ENCODE measurements at regions not wholly inside any gene's neighbourhood (a gene's known extent, or its start where the extent isn't known, plus 50 kb on each side); places are given as distances from the start of the nearest gene placed in this dataset.

GRCh38 chr18:41513438-41513837, 441.6 kb upstream of the PIK3C3 start:
- DNase-seq (ENCODE audit: unreplicated experiment) = no peak
- Mint-ChIP-seq H3K27ac (ENCODE audit: low read depth, unreplicated experiment) (no peak overlapping the region), H3K36me3 (ENCODE audit: insufficient read depth, unreplicated experiment) (no peaks in the 10 kb centered on the region), H3K4me1 (ENCODE audit: insufficient read depth, unreplicated experiment) (peaks cover 3% of the 10 kb centered on the region), H3K27me3 (ENCODE audit: insufficient read depth, unreplicated experiment) (peaks cover 34% of the 10 kb centered on the region), H3K9me3 (ENCODE audit: unreplicated experiment) (no peaks in the 10 kb centered on the region), H3K4me3 (ENCODE audit: unreplicated experiment) (no peak overlapping the region)
- ChIA-PET POLR2A (no interaction called here), CTCF (no interaction called here)
- TF ChIP-seq CTCF (IDR thresholded peaks at IDR 0.05; ENCODE audit: unreplicated experiment) = no peak
- intact Hi-C loops (cut with micrococcal nuclease) = no loop called here
- no TSS peak for BruUV-seq (replicated peaks)

- BruUV-seq (replicated peaks) = no TSS peak
- Mint-ChIP-seq H3K9me3 (ENCODE audit: unreplicated experiment) (no peaks in the 10 kb centered on the region), H3K27ac (ENCODE audit: low read depth, unreplicated experiment) (no peak overlapping the region), H3K4me1 (ENCODE audit: insufficient read depth, unreplicated experiment) (no peaks in the 10 kb centered on the region), H3K36me3 (ENCODE audit: insufficient read depth, unreplicated experiment) (no peaks in the 10 kb centered on the region), H3K4me3 (ENCODE audit: unreplicated experiment) (no peak overlapping the region), H3K27me3 (ENCODE audit: insufficient read depth, unreplicated experiment) (peaks cover 44% of the 10 kb centered on the region)
- TF ChIP-seq CTCF (IDR thresholded peaks at IDR 0.05; ENCODE audit: unreplicated experiment) = no peak
- intact Hi-C loops (cut with micrococcal nuclease) = no loop called here
- no peak for DNase-seq (ENCODE audit: unreplicated experiment)
- CTCF ChIA-PET = interaction anchor here (0.7 kb wide), 1 partner anchor 280 kb away, joined by 3 read pairs; no protein-coding TSS in a partner anchor
- POLR2A ChIA-PET = no interaction called here
Observed at GRCh38 chr18:41504316-41504715, 450.7 kb upstream of the PIK3C3 start.

- ChIA-PET CTCF (interaction anchor here (0.6 to 0.7 kb wide), 2 partner anchors 381 to 406 kb away, joined by 3 read pairs; no protein-coding TSS in a partner anchor), POLR2A (no interaction called here)
- TF ChIP-seq CTCF (IDR thresholded peaks at IDR 0.05; ENCODE audit: unreplicated experiment) = no peak
- BruUV-seq (replicated peaks) = no TSS peak
- intact Hi-C loops (cut with micrococcal nuclease) = no loop called here
- Mint-ChIP-seq H3K36me3 (ENCODE audit: insufficient read depth, unreplicated experiment) (no peaks in the 10 kb centered on the region), H3K27me3 (ENCODE audit: insufficient read depth, unreplicated experiment) (peaks cover 21% of the 10 kb centered on the region), H3K4me3 (ENCODE audit: unreplicated experiment) (no peak overlapping the region), H3K9me3 (ENCODE audit: unreplicated experiment) (no peaks in the 10 kb centered on the region), H3K27ac (ENCODE audit: low read depth, unreplicated experiment) (no peak overlapping the region), H3K4me1 (ENCODE audit: insufficient read depth, unreplicated experiment) (no peaks in the 10 kb centered on the region)
- DNase-seq (ENCODE audit: unreplicated experiment) = no peak
Observed at GRCh38 chr18:41501848-41502247, 453.2 kb upstream of the PIK3C3 start.

- intact Hi-C loops (cut with micrococcal nuclease) = no loop called here
- no peak overlapping the region for H3K4me3 Mint-ChIP-seq (ENCODE audit: unreplicated experiment)
- H3K27me3 Mint-ChIP-seq (ENCODE audit: insufficient read depth, unreplicated experiment) = peaks cover 8% of the 10 kb centered on the region
- CTCF ChIA-PET = interaction anchor here (0.7 kb wide), 1 partner anchor 21 kb away, joined by 3 read pairs; no protein-coding TSS in a partner anchor
- TF ChIP-seq CTCF (IDR thresholded peaks at IDR 0.05; ENCODE audit: unreplicated experiment) = no peak
- no peak overlapping the region for H3K27ac Mint-ChIP-seq (ENCODE audit: low read depth, unreplicated experiment)
- H3K4me1 Mint-ChIP-seq (ENCODE audit: insufficient read depth, unreplicated experiment) = no peaks in the 10 kb centered on the region
- BruUV-seq (replicated peaks) = no TSS peak
- H3K9me3 Mint-ChIP-seq (ENCODE audit: unreplicated experiment) = no peaks in the 10 kb centered on the region
- DNase-seq (ENCODE audit: unreplicated experiment) = no peak
- H3K36me3 Mint-ChIP-seq (ENCODE audit: insufficient read depth, unreplicated experiment) = no peaks in the 10 kb centered on the region
- POLR2A ChIA-PET = no interaction called here
Observed at GRCh38 chr18:41499345-41499744, 455.7 kb upstream of the PIK3C3 start.

All from MCF 10A (cell line).